SIG-M5 treated with dmso at 0.1 percent for 504 hours (cell line): ENCODE measurements at regions not wholly inside any gene's neighbourhood (a gene's known extent, or its start where the extent isn't known, plus 50 kb on each side); places are given as distances from the start of the nearest gene placed in this dataset.

Source experiments
- DNase-seq: peaks from one replicate; lab custom pipeline; 2025; ENCODE audit not compliant: unreplicated experiment; lab: John Stamatoyannopoulos, UW

DNA sequence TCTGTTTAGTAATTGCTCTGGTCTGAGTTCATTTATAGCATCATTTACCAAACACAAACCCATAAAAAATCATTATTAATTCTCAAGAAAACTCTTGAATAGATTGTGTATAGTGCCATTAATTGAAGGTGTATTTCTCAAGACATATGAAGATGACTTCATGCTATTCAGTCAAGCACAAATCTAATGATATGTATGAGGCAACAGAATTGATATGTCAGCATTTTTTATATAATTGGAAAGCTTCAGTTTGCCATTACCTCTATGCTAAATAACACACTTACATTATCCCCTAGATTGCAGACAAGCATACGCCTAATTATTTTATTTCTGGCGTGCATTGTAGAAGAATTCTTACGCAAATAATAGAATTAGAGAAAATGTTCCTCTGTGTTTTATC, 461.8 kb downstream of the PDHA2 start:
- no peak for DNase-seq

DNA sequence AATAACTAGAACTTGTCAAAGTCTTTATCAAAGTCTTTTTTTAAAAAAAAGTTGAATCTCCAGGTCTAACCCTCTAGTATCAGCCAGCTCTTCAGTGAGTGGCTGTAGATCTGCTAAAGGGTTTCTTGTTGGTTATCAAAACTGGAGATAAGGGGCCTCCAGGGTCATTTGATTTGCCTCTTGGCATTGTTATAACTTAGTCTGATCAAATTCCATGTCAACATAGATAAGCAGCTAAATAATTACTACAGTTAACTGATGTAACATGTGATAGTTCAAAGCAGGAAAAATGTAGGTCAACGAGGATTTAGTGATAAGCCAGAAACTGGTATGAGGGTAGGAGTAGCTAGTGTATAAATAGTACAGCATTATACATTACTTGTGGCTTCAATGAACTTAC, 465.1 kb downstream of the PDHA2 start:
- no peak for DNase-seq

DNA sequence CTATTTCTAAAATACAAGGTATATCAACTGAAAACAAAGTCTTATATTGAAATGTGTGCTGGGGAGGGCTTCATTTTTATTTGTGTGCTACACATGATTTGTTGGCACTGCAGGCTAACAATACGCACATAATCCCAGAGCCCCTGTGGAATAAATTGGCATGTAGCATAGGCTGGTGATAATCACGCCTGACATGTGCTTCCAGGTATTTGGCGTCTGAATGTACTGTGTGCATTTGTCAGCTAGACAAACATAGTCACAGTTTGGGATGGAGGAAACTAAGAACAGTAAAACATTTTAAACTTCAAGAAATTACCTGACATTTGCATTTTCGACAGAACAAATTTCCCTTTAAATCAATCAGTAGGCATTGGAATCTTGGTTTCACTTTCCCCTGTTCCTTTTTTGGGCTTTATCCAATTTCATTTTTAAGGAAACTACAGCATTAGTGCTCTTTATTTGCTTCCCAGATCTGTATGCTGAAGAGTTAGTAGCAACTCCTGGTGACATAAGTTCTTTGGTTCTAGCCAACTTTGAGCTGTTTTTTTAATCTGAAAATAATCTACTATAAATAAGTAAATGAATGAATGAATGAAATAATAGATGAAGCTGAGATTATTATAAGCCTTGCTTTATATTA, 472.3 kb downstream of the PDHA2 start:
- DNase-seq = no peak

DNA sequence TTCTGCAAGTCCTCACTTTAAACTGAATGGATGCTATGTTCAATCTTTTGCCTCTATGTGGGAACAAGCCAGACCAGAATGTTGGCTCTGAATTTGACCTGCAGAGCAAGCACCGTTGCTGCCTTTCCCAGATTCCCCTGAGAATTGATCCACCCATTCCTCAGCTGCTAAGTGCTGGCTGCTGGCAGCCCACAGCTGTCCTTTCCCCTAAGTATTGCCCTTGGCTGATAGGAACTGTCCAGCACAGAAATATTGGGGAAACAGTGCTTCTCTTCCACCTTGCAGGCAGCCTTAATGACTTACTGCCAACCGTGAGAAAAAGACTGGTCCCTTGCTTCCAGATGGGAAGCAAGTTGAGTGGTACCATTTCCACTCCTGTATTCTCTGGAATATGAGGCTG, 475.9 kb downstream of the PDHA2 start:
- no peak for DNase-seq

DNA sequence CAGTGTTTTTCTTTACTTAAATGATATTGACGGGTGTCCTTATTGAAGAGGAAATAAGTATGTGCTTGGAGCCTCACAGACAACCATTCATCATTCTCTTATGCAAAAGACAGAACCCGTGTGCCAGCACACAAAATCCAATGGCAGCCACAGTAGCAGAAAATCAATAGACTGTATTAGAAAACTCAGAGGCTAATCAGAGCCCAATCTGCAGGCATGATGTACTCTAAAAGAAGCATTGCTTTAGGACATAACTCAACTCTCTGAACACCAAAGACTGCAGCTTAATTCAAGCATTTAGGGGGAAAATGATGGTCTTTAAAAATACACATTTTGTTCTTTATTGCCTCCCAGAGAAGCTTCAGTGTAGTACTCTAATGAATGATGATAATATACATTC, 476.9 kb downstream of the PDHA2 start:
- no peak for DNase-seq

DNA sequence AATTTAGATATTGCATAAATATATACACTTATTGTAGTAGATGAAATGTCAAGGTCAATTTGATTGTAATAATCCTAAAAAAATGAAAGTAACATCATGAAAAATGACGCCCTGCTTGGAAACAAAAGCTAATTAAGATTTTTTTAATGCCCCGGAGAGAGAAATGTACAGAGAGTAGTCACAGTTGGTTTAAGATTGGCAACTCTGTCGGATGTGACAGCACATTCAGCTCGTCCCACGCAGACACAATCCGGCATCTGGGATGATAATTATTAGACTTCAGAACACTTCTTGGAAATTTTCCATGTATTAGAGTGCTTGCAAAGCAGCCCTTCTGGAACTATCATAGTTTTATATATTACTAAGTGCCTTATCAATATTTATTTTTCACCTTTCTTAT, 478.0 kb downstream of the PDHA2 start:
- DNase-seq = no peak

DNA sequence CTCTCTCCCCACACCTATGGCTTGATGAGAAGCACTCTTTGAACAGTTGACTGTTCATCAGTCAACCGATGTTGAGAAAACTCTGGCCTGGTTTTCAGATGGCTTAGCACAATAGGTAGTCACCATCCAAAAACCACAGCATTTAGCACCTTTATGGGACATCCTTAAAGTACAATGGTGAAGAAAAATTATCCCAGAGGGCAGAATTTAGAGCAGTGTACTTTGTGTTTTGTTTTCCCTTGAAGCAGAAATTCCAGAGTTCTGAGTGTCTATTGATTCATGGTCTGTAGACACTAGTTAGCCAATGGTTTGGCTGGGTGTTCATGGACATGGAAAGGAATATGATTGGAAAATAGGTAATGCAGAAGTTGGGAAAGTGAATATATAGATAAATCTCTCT, 487.0 kb downstream of the PDHA2 start:
- no peak for DNase-seq

DNA sequence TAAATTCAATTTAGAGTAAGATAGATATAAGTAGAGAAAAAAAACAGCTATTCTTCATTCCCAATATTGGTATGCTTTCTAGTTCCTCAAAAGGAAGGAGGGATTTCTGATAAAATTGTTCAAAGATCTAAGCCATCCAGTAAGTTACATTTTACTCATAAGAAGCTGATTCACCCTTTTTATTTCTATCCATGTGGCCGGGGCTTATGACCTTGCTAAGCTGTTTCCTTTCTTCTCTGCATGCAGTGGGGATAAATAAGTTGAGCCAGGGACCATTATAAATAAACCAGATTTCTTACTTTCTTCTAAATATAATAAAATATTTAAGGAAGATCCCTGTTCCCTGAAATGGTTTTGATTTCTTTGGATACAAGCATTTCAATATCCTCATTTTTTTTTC, 502.3 kb downstream of the PDHA2 start:
- no peak for DNase-seq

DNA sequence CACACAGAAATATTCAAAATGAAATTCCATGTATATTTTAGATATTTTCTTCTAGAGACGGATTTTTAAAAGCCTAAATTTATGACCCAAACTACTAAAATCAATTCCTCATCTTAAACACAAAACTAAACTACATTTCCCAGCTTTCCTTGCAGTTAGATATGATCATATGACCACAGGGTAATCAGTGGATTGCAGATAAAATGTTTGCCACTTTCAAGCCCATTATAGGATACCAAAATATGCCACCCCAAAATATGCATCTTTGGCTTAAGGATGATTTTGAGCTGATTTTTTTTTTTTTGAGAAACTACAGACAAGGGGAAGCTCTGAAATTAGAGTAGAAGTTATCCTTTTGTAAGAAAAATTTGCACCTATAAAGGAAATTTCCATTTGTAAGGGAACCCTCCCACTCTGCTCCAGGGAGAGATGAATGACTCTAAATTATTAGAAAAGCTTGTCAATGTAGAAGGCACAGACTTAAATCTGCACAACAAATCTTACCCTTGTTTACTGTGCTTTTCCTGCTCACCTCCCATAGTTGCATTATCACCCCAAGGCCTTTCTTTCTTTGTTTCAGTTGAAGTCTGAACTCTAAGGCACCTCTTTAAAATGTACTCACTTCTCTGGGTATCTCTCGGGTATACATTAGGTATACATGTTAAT, 503.0 kb downstream of the PDHA2 start:
- no peak for DNase-seq

DNA sequence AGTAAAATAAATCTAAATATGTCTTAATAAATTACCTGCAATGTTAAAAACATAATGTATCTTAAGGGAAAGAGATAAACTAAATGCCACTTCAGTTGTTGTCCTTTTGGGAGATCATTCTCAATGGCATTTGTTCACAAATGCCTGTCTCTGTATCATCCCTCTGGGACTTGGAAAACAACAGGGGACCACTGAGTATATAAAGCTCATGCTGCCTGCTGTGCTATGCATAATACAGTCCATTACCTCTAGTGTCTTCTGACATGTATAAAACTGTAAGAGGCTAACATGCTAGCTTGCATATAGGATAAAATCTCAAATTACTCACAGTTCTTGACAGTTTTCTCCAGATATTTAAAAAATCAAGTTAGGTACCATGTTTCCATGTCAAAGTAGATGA, 503.9 kb downstream of the PDHA2 start:
- no peak for DNase-seq

DNA sequence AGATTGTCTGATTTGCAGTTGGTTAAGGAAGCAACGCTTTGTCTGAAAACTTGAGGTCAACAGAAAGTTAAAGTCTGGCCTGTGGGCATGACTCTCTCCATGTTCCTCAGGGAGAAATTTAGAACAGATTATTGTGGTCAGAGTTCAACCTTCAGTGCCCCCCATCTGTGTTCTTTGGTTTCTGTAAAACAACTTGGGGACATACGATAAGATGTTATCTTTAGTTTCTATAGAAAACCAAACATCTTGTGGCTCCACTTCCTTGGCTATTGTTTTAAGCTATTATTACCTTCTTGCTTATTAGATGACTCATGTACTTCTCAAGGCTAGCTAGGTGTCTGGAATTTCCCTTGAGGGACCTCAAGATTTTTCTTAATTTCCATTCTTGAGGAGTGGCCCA, 507.7 kb downstream of the PDHA2 start:
- no peak for DNase-seq

DNA sequence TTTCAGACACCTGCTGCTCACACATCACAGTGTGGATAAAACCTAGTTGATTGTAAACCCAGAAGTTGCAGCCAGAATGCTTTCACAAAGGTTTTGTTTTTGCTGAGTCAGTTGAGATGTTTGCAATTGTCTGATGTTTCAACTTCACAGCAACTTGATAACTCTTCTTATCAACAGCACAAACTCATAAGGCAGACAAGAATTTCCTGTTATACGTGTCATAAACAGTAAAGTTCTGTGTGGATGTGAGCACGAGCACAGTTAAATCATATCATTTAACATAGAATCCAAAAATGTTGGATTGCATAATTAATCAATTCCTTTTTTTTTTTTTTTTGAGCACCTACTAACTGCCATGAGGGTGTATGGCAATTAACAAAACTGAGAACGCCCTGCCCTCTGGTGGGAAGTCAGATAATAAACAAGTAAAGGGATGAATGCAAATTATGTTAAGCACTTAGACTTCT, 512.2 kb downstream of the PDHA2 start:
- no peak for DNase-seq

DNA sequence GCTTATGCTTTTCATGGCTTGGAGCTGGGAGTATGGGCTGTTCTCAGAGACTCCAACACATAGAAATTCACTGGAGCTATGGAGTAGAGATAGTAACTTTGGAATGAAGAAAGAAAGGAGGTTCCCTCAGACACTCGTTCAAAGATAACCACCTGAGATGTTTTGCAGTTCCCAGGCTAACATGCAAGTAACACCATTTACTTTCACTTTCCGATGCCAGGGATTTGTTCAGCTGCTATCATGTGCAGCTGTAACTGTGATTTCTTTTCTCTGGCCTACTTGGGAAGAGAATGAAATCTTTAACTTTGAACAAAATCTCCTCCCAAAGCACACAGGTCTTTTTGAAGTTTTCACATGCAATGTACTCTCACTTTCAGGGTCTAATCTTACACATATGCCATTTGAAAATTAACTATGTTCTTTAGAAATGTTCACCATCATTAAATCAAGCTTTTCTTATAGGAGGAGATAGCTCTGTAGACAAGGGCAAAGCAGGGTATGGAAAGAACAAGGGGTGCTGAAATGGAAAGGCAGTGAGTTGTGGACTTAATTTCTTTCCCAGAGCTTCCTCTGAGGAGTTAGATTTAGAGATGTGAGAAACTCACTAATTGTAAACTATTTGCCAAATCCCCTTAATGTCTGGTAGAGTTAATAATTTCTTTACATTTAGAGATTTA, 514.3 kb downstream of the PDHA2 start:
- DNase-seq = no peak

DNA sequence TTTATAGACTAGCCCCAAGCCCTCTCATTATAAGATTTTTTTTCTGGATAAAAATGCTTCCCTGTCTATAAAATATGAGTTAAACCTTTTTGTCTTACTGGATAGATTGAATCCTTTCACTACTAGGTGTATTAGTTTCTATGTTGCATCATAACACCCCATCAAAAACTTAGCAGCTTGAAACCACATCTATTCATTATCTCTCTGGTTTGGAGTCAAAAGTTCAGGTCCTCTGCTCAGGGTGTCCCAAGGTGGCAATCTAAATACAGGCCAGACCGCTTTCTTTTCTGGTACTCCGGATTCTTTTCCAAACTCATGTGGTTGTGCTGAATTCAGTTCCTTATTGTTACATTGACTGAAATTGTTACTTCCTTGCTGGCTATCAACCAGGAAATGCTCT, 515.5 kb downstream of the PDHA2 start:
- no peak for DNase-seq

DNA sequence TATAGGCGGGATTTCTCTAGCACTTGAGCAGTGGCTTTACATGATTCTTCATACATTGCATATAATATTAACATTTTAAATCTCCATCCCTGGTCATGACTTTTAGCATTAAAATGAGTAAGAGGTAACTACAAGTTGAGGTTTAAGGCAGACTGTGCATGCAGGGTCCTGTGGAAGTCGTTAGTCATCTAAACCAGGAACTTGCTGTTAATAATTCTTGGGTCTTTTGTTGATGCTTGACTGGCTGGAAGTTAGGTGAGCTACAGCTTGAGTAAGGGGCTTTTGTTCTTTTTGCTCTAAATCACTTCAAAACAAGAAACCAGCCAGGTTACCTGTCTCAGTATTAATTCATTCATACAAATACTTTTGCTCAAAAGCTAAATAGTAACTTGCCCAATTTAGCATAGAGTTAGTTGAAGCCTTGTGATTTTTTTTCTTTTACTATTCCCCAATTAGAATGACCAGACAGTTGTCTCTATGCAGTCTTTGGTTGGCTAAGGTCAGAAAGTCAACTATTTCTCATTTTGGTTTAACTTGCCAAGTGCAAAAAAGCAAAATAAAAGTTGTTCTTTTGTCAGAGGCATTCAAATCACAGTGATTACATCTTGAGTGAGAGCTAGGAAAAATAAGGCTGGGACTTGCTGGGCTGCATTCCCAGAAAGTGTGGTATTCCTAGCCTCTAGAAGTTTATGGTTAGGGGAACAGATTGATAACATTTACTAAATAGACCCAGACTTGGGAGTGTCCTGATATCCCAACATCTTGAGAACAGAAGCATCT, 516.9 kb downstream of the PDHA2 start:
- DNase-seq = no peak

DNA sequence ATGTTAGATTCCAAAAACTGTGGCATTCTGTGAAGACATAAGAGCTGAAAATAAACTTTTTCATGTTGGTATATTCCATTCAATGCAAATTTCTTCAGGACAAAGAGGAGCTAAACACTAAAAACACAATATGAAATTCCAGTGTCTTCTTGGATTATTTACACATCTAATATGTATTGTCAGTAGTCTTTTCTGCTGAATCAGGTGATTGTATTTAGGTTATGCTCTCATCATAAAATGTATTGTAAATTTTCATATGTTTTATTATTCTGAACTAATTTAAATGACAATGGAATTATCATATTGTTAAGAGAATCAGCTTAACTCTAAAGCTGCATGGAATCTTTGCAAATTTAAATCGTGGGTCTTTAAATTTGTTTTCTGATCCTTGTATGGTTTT, 526.7 kb downstream of the PDHA2 start:
- DNase-seq = no peak

DNA sequence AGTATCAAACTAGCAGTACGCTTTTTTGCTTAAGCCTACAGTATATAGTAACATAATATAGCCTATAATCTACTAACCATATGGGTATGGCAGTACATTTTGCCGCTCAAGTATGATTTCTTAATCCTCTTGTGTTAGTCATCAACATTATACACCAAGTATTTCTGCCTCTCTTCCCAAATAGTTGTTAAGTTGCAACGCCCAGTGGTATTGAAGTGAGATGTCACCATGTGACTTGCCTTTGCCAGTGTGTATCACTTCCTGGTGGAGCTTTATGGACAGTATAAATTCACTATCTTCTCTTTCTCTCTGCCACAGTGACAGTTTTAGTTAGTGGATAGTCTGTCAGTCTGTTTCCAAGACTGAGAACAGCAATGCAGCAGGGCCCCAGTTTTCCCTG, 535.5 kb downstream of the PDHA2 start:
- DNase-seq = no peak

DNA sequence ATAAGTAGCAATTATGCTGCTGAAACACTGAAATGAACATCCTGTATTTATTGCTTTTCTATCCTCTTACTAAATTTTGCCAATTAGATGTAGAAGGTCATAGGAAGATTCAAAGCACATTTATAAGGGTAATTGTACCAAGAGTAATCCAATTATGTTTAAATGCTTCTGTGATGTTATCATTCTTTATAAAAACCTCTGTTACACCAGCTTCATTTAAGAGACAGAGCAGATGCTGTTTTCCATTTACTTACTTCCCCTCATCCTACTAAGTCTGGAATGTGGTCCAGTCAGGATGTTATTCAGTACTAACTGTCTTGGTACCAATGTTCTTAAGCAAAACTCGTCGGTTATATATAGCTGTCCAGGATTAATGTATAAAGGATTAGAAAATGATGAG, 539.6 kb downstream of the PDHA2 start:
- no peak for DNase-seq

DNA sequence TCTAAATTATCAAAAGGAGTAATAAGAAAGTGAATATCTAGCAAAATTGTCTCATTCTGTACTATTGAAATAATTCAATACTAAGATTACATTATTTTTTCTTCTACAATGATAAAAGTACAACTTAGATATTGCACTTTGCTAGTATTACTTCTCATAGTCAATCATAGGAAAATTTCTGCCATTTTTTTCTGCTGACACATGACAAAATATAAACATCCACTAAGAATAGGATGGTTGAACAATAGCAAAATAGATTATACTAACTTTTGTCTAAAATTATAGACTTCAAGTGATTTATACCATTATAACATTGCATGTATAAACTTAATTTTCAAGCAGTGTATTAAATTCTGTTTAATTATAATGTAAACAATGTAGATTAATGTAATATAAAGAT, 540.2 kb downstream of the PDHA2 start:
- no peak for DNase-seq

DNA sequence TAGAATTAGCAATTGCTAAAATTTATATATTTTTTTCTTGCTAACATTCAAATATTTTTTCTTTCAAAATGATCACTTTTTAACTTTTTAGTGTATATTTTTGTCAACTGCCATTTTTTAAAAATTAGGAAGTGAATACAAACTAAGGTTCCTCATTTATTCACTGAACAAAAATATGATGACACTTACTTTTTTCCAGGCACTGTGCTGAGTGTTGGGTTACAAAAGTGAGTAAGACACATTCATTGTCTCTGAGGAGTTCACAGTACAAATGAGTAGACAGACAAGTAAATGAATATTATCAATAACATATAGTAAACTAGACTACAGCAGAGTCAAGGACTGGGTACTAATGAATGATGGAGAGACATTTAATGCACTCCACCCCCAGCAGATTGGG, 543.5 kb downstream of the PDHA2 start:
- DNase-seq = no peak

DNA sequence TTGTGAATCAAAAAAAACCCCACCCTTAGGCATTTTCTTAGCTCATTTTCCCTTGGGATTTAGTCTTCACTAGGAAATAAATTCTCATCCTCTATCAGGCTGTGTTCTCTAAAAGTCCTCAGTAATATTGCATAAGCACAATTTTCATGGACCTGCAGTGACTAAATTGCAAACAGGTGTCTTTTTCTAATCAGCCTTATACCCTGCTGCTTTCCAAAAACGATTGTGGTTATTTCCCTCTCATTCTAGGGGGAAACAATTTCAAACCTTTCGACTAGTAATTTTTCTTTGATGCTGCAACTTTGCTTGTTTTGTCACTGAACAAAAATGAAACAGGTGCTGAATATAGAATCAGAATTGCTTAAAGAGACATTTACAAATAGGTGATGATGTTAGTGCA, 549.9 kb downstream of the PDHA2 start:
- DNase-seq = no peak

DNA sequence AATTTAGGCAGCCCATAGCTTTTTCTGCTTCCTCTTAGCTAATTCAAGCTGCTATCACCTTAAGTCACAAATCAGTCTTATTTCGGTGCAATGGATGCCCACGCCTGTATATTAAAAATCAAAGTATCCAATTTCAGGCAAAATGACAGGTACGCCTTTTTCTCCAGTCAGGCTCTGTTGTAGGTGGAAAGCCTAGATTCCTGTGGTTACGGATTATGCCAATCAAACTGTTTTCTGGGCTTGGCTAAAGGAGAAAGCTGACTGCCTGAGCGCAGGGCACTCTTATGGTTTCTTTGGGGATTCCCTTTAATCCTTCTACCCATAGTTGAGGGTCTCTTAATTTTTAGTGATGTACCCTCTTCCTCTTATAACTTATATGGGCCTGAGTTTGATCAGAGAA, 550.5 kb downstream of the PDHA2 start:
- DNase-seq = no peak
